B cell (primary cell): ENCODE measurements at regions not wholly inside any gene's neighbourhood (a gene's known extent, or its start where the extent isn't known, plus 50 kb on each side); places are given as distances from the start of the nearest gene placed in this dataset.

Source experiments
- ATAC-seq: fragments of 200-7000 bp; cut with Tn5 transposase; one replicate; pipeline ENCODE4 v1.10.0; 2021; ENCODE audit warnings: low read depth, mild to moderate bottlenecking, moderate number of reproducible peaks, moderate library complexity
- CTCF ChIA-PET: fragments of 350-600 bp; sonication (Branson Sonifier 250); formaldehyde crosslinking; loops from one replicate; lab custom pipeline; 2021; ENCODE audit warnings: antibody characterized with exemption, inconsistent platforms; lab: Charles Lee
- POLR2A ChIA-PET: fragments of 350-600 bp; sonication (Branson Sonifier 250); formaldehyde crosslinking; loops from one replicate; lab custom pipeline; 2021; ENCODE audit warnings: antibody characterized with exemption; lab: Charles Lee
- DNase-seq: peaks from one replicate; pipeline ENCODE4 v3.0.0; 2013
- H2AFZ ChIP-seq: 2 replicates; pipeline ENCODE4 v1.6.1; 2012; ENCODE audit warnings: mild to moderate bottlenecking, low read depth, low read length; ENCODE audit not compliant: insufficient read depth, poor library complexity, severe bottlenecking
- H3K27ac ChIP-seq, 2 donors: 1 replicate in 1 of 2; 2 replicates in 1 of 2; pipeline ENCODE4 v1.5.1; 2012 to 2013; ENCODE audit warnings: low read length in 2 of 2, mild to moderate bottlenecking in 2 of 2, moderate library complexity in 1 of 2
- H3K27me3 ChIP-seq, 4 experiments: fragments of 200-600 bp in 1 of 4; sonication (generic) in 1 of 4; replicated peaks in 1 of 4; 1 replicate in 2 of 4; 2 replicates in 2 of 4; pipeline versions ENCODE4 v1.6.1 to v1.7.0; 2013 to 2016; ENCODE audit warnings: low read length in 3 of 4, mild to moderate bottlenecking in 2 of 4, mixed read lengths in 1 of 4, moderate library complexity in 1 of 4; ENCODE audit not compliant: insufficient read depth in 4 of 4, control insufficient read depth in 3 of 4; ENCODE audit errors: control extremely low read depth in 1 of 4
- H3K36me3 ChIP-seq, 2 experiments: replicated peaks in 1 of 2; 1 replicate in 1 of 2; 2 replicates in 1 of 2; pipeline versions ENCODE4 v1.6.1 to v1.7.1; 2013; ENCODE audit warnings: low read length in 1 of 2; ENCODE audit not compliant: insufficient read depth in 2 of 2, control insufficient read depth in 1 of 2; ENCODE audit errors: control extremely low read depth in 1 of 2, extremely low read depth in 1 of 2
- H3K4me1 ChIP-seq, 2 donors: fragments of 200-600 bp in 1 of 2; sonication (generic) in 1 of 2; 1 replicate in 1 of 2; 2 replicates in 1 of 2; pipeline versions ENCODE4 v1.5.1 to v1.6.1; 2013 to 2017; ENCODE audit warnings: low read length in 2 of 2; ENCODE audit not compliant: control insufficient read depth in 2 of 2, insufficient read depth in 2 of 2
- H3K4me2 ChIP-seq: replicated peaks from 2 replicates; pipeline ENCODE3; 2012; ENCODE audit warnings: mild to moderate bottlenecking, low read depth, low read length; ENCODE audit not compliant: poor library complexity, severe bottlenecking
- H3K4me3 ChIP-seq, 5 experiments: fragments of 200-600 bp in 1 of 5; sonication (generic) in 1 of 5; 1 replicate in 3 of 5; 2 replicates in 2 of 5; pipeline versions ENCODE4 v1.5.1 to v1.7.0; 2011 to 2016; ENCODE audit warnings: low read length in 4 of 5, mild to moderate bottlenecking in 4 of 5, low read depth in 2 of 5, control low read depth in 1 of 5, moderate library complexity in 1 of 5; ENCODE audit not compliant: insufficient read depth in 1 of 5; ENCODE audit errors: control extremely low read depth in 1 of 5, extremely low read depth in 1 of 5
- H3K79me2 ChIP-seq: fragments of 200-600 bp; sonication (generic); one replicate; pipeline ENCODE4 v1.6.0; 2016; ENCODE audit warnings: low read length; ENCODE audit not compliant: control insufficient read depth, insufficient read depth
- H3K9ac ChIP-seq: fragments of 200-600 bp; sonication (generic); 2 replicates; pipeline ENCODE4 v1.6.1; 2017; ENCODE audit warnings: mild to moderate bottlenecking, low read length, moderate library complexity
- H3K9me3 ChIP-seq, 3 donors: one replicate each; pipeline versions ENCODE4 v1.6.1 to v1.7.1; 2013; ENCODE audit warnings: low read length in 2 of 3; ENCODE audit not compliant: control insufficient read depth in 2 of 3, insufficient read depth in 1 of 3; ENCODE audit errors: control extremely low read depth in 1 of 3
- H4K20me1 ChIP-seq: 2 replicates; pipeline ENCODE4 v1.6.0; 2012; ENCODE audit warnings: mild to moderate bottlenecking, low read length; ENCODE audit not compliant: insufficient read depth, control insufficient read depth, poor library complexity, severe bottlenecking
- H3K27ac Mint-ChIP-seq: one replicate; pipeline ENCODE4 v1.8.0; 2021; ENCODE audit warnings: mixed read lengths
- H3K27me3 Mint-ChIP-seq: one replicate; pipeline ENCODE4 v1.8.0; 2021; ENCODE audit warnings: mixed read lengths
- H3K4me1 Mint-ChIP-seq: one replicate; pipeline ENCODE4 v1.8.0; 2021; ENCODE audit warnings: mixed read lengths
- H3K4me3 Mint-ChIP-seq: one replicate; pipeline ENCODE4 v1.8.0; 2021; ENCODE audit warnings: mixed read lengths
- H3K9me3 Mint-ChIP-seq: one replicate; pipeline ENCODE4 v1.8.0; 2022; ENCODE audit warnings: mixed read lengths; ENCODE audit not compliant: insufficient read depth
- CTCF ChIP-seq: fragments of 200-600 bp; IDR thresholded peaks from one replicate; pipeline ENCODE4 v1.8.0; 2022; ENCODE audit warnings: antibody characterized with exemption, mild to moderate bottlenecking
- EZH2 ChIP-seq: IDR thresholded peaks from 2 replicates; pipeline ENCODE4 v1.6.1; 2012; ENCODE audit warnings: borderline replicate concordance, low read depth, mild to moderate bottlenecking, moderate library complexity, low read length; ENCODE audit not compliant: insufficient read depth, poor library complexity, severe bottlenecking
- WGBS: methylation state at CpG from one replicate; pipeline ENCODE4 v1.1.5; 2013; ENCODE audit warnings: missing lambda C conversion rate; ENCODE audit not compliant: insufficient coverage; 5-methylcytosine and 5-hydroxymethylcytosine counted together
- intact Hi-C: fragments of 100-400 bp; cut with micrococcal nuclease; formaldehyde crosslinking; loops from one replicate; pipeline ENCODE4 v1.10.0; 2022

- intact Hi-C loops, result no loop called here
These were observed 178.5 kb upstream of the TOX3 start for GRCh38 chr16:52725461-52725860.

GRCh38 chr16:52725043-52725442 lies 178.1 kb upstream of the TOX3 start:
- TF ChIP-seq CTCF (no peak), EZH2 (no peak)
- CTCF ChIA-PET, result no interaction called here

More at GRCh38 chr16:52725461-52725860, 178.5 kb upstream of the TOX3 start:
- Mint-ChIP-seq H3K27me3 (no peaks in the 10 kb centered on the region), H3K4me3 (no peak overlapping the region), H3K4me1 (no peaks in the 10 kb centered on the region), H3K27ac (no peak overlapping the region), H3K9me3 (no peaks in the 10 kb centered on the region)
- H4K20me1 ChIP-seq, result no peaks in the 10 kb centered on the region
- no peak for DNase-seq
- no peaks in the 10 kb centered on the region for H3K79me2 ChIP-seq
- ChIA-PET CTCF (no interaction called here), POLR2A (no interaction called here)
- no peaks in the 10 kb centered on the region for H3K9me3 ChIP-seq
- no peak for TF ChIP-seq EZH2
- TF ChIP-seq CTCF, result no peak
- H3K27ac ChIP-seq, result no peak overlapping the region
- no peak overlapping the region for H3K4me3 ChIP-seq
- no peak overlapping the region for H3K9ac ChIP-seq
- no peak overlapping the region for H2AFZ ChIP-seq
- H3K36me3 ChIP-seq, result no peaks in the 10 kb centered on the region
- WGBS, result no CpG with 5 or more reads among the region's 1 CpG
- no peaks in the 10 kb centered on the region for H3K27me3 ChIP-seq
- no peak for ATAC-seq
- no peaks in the 10 kb centered on the region for H3K4me1 ChIP-seq
- no peak overlapping the region for H3K4me2 ChIP-seq

More at GRCh38 chr16:52725043-52725442, 178.1 kb upstream of the TOX3 start:
- intact Hi-C loops, result no loop called here
- Histone ChIP-seq H3K9me3 (no peaks in the 10 kb centered on the region), H3K27me3 (no peaks in the 10 kb centered on the region), H3K4me3 (no peak overlapping the region), H3K36me3 (no peaks in the 10 kb centered on the region), H3K79me2 (no peaks in the 10 kb centered on the region), H3K4me1 (no peaks in the 10 kb centered on the region), H3K27ac (no peak overlapping the region), H2AFZ (no peak overlapping the region), H3K9ac (no peak overlapping the region), H3K4me2 (no peak overlapping the region), H4K20me1 (no peaks in the 10 kb centered on the region)
- ATAC-seq (no peak), DNase-seq (no peak)
- Mint-ChIP-seq H3K27ac (no peak overlapping the region), H3K27me3 (no peaks in the 10 kb centered on the region), H3K9me3 (no peaks in the 10 kb centered on the region), H3K4me3 (no peak overlapping the region), H3K4me1 (no peaks in the 10 kb centered on the region)
- POLR2A ChIA-PET, result no interaction called here
- 86% methylated on average over 2 of the region's 3 CpGs for WGBS
